NCI-H146 treated with DMSO at 0.1 percent for 48 hours (cell line): ENCODE measurements at regions not wholly inside any gene's neighbourhood (a gene's known extent, or its start where the extent isn't known, plus 50 kb on each side); places are given as distances from the start of the nearest gene placed in this dataset.
"Not testable (repeated sequence)": the region's sequence is repeated elsewhere in the genome, so short reads cannot be mapped to it uniquely, and the experiment has no call there.

Experiments
- DNase-seq: peaks from one replicate; lab custom pipeline; 2025; ENCODE audit not compliant: unreplicated experiment; lab: John Stamatoyannopoulos, UW

- DNase-seq, result no peak
Measured at GRCh38 chr5:72760259-72760658, 56.2 kb upstream of the TNPO1 start.

GRCh38 chr5:72752909-72753308 lies 63.6 kb upstream of the TNPO1 start:
- DNase-seq, result no peak

GRCh38 chr5:72749362-72749997 lies 67.0 kb upstream of the TNPO1 start:
- DNase-seq, result no peak

GRCh38 chr5:72747826-72748225 lies 68.6 kb upstream of the TNPO1 start:
- DNase-seq, result no peak

- no peak for DNase-seq
Measured at GRCh38 chr5:72746736-72747135, 69.7 kb upstream of the TNPO1 start.

GRCh38 chr5:72744136-72744535 lies 72.3 kb upstream of the TNPO1 start:
- no peak for DNase-seq

GRCh38 chr5:72741805-72742204 lies 74.7 kb upstream of the TNPO1 start:
- DNase-seq, result no peak

GRCh38 chr5:72733810-72734209 lies 82.7 kb upstream of the TNPO1 start:
- DNase-seq, result no peak

GRCh38 chr5:72723581-72723980 lies 92.9 kb upstream of the TNPO1 start:
- no peak for DNase-seq

- no peak for DNase-seq
Measured at GRCh38 chr5:72722792-72723452, 93.5 kb upstream of the TNPO1 start.

- no peak for DNase-seq
Measured at GRCh38 chr5:72721844-72722243, 94.6 kb upstream of the TNPO1 start.

- no peak for DNase-seq
Measured at GRCh38 chr5:72720205-72720604, 96.3 kb upstream of the TNPO1 start.

GRCh38 chr5:72711351-72711750 lies 105.1 kb upstream of the TNPO1 start:
- no peak for DNase-seq

GRCh38 chr5:72709341-72709740 lies 107.1 kb upstream of the TNPO1 start:
- DNase-seq, result no peak

- no peak for DNase-seq
Measured at GRCh38 chr5:72705178-72705577, 111.3 kb upstream of the TNPO1 start.

GRCh38 chr5:72703876-72704275 lies 112.6 kb upstream of the TNPO1 start:
- no peak for DNase-seq

- DNase-seq, result no peak
Measured at GRCh38 chr5:72702881-72703434, 113.5 kb upstream of the TNPO1 start.

GRCh38 chr5:72702105-72702504 lies 114.4 kb upstream of the TNPO1 start:
- not testable (repeated sequence) for DNase-seq

- no peak for DNase-seq
Measured at GRCh38 chr5:72698481-72698880, 118.0 kb upstream of the TNPO1 start.

- DNase-seq, result no peak
Measured at GRCh38 chr5:72697622-72698021, 118.8 kb upstream of the TNPO1 start.

- DNase-seq, result no peak
Measured at GRCh38 chr5:72695659-72696058, 120.8 kb upstream of the TNPO1 start.

- DNase-seq, result no peak
Measured at GRCh38 chr5:72694856-72695255, 121.6 kb upstream of the TNPO1 start.
